Peyer's patch (tissue), 4 donors: ENCODE measurements at regions not wholly inside any gene's neighbourhood (a gene's known extent, or its start where the extent isn't known, plus 50 kb on each side); places are given as distances from the start of the nearest gene placed in this dataset.
"Not testable (repeated sequence)": the region's sequence is repeated elsewhere in the genome, so short reads cannot be mapped to it uniquely, and the experiment has no call there.

Source experiments
- DNase-seq, 3 donors: peaks; one replicate each; pipeline ENCODE4 v3.0.0-alpha.2; 2017 to 2019
- H3K27ac ChIP-seq, 4 donors: fragments of 200-600 bp; sonication (generic); one replicate each; pipeline ENCODE4 v1.5.1; 2016 to 2019
- H3K27me3 ChIP-seq, 2 donors: fragments of 200-600 bp; sonication (generic); one replicate each; pipeline ENCODE4 v1.5.1; 2019
- H3K36me3 ChIP-seq, 3 donors: fragments of 200-600 bp; sonication (generic); one replicate each; pipeline ENCODE4 v1.5.1; 2016 to 2019
- H3K4me1 ChIP-seq, 4 donors: fragments of 200-600 bp; sonication (generic); one replicate each; pipeline ENCODE4 v1.5.1; 2016 to 2019
- H3K4me3 ChIP-seq, 4 donors: fragments of 200-600 bp; sonication (generic); 1 replicate in 3 of 4; 2 replicates in 1 of 4; pipeline ENCODE4 v1.5.1; 2016 to 2019; ENCODE audit warnings: mild to moderate bottlenecking in 1 of 4
- H3K9me3 ChIP-seq, 4 donors: fragments of 200-600 bp; sonication (generic); one replicate each; pipeline ENCODE4 v1.5.1; 2016 to 2019; ENCODE audit warnings: mild to moderate bottlenecking in 1 of 4
- POLR2A ChIP-seq, 2 donors: fragments of 450-650 bp; IDR thresholded peaks; one replicate each; pipeline ENCODE4 v1.5.1; 2017; ENCODE audit warnings: antibody characterized with exemption in 2 of 2, mild to moderate bottlenecking in 2 of 2, moderate library complexity in 2 of 2
- TF ChIP-seq, protein P1 (sequence below), 6 experiments: fragments of 450-650 bp in 4 of 6; fragments of 200-600 bp in 2 of 6; sonication (generic) in 1 of 6; IDR thresholded peaks; one replicate each; pipeline ENCODE4 v1.5.1; 2017 to 2019; ENCODE audit warnings: antibody characterized with exemption in 6 of 6, mild to moderate bottlenecking in 3 of 6, moderate library complexity in 1 of 6

DNA sequence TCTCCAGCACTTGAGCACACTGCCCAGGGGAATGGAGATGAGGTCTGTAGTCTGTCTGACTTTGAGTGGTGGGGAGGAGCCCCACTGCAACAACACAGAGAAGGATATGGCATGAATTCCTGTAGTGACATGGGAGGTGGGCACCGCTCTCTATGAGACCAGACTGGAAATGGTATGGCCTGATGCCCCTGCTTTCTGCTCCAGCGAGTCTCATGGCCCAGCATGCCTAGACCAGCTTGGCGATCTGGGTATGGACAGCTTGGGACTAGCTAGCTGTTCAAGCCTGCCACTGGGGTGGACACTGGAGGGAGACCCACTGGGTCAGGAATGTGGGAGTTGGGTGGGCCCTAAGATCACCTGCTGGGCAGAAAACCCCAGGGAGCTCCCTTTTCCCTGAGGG is 477.8 kb upstream of the SEL1L start:
- H3K4me1 ChIP-seq, result no peaks in the 10 kb centered on the region
- TF ChIP-seq, protein P1, sequence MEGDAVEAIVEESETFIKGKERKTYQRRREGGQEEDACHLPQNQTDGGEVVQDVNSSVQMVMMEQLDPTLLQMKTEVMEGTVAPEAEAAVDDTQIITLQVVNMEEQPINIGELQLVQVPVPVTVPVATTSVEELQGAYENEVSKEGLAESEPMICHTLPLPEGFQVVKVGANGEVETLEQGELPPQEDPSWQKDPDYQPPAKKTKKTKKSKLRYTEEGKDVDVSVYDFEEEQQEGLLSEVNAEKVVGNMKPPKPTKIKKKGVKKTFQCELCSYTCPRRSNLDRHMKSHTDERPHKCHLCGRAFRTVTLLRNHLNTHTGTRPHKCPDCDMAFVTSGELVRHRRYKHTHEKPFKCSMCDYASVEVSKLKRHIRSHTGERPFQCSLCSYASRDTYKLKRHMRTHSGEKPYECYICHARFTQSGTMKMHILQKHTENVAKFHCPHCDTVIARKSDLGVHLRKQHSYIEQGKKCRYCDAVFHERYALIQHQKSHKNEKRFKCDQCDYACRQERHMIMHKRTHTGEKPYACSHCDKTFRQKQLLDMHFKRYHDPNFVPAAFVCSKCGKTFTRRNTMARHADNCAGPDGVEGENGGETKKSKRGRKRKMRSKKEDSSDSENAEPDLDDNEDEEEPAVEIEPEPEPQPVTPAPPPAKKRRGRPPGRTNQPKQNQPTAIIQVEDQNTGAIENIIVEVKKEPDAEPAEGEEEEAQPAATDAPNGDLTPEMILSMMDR (IDR thresholded peaks at IDR 0.05), result no peak
- TF ChIP-seq POLR2A (IDR thresholded peaks at IDR 0.05), result no peak
- H3K27ac ChIP-seq, result no peak overlapping the region
- no peak for DNase-seq
- H3K36me3 ChIP-seq, result no peaks in the 10 kb centered on the region
- H3K9me3 ChIP-seq, result peaks cover 0 to 5% (median 0%) of the 10 kb centered on the region in 4 donors
- H3K27me3 ChIP-seq, result no peaks in the 10 kb centered on the region
- H3K4me3 ChIP-seq, result no peak overlapping the region

DNA sequence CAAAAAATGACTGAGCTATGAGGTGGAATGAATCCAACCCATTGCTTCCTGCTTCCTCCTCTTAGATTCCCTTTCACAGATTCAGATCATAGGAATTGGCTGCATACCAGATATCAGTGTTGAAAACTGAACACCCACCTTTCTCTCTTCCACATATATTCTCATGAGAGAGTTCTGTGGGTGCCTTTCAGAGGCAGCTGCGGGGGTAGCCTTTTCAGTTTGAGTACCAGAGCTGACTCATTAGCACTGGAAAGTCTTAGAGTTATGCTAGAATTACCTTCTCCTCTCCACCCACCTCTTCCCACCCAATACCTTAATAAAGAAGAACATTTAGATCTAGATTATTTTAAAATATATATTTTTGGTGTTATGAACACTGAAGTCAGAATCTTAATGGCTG is 495.4 kb upstream of the SEL1L start:
- no peak for TF ChIP-seq POLR2A (IDR thresholded peaks at IDR 0.05)
- TF ChIP-seq, protein P1 (IDR thresholded peaks at IDR 0.05), result no peak

DNA sequence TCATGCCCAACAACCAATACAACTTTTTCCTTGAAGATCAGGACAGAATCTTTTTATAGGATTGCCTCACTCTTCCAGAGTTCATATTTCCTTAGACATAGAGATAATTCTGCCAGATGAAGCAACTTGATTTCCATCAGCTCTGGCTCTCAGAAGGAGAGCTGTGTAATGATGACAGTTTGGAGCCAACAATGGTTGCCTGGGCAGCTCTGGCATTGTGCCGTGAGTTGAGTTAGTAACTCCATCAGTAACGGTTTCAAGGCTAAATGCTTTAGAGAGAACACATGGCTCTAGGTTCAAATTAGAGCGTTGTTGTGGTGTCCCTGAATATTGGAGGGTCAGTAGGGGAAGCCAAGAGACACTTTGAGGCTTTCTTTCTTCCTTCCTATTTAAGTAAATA is 501.7 kb upstream of the SEL1L start:
- H3K36me3 ChIP-seq, result no peaks in the 10 kb centered on the region
- no peaks in the 10 kb centered on the region for H3K27me3 ChIP-seq
- H3K4me3 ChIP-seq, result no peak overlapping the region
- no peaks in the 10 kb centered on the region for H3K9me3 ChIP-seq
- H3K4me1 ChIP-seq, result no peaks in the 10 kb centered on the region
- H3K27ac ChIP-seq, result no peak overlapping the region
- no peak for DNase-seq
- TF ChIP-seq, protein P1 (IDR thresholded peaks at IDR 0.05), result no peak
- TF ChIP-seq POLR2A (IDR thresholded peaks at IDR 0.05), result no peak

More for the DNA sequence above, 495.4 kb upstream of the SEL1L start:
- Histone ChIP-seq H3K27ac (no peak overlapping the region), H3K4me1 (no peaks in the 10 kb centered on the region), H3K27me3 (no peaks in the 10 kb centered on the region), H3K36me3 (no peaks in the 10 kb centered on the region), H3K4me3 (no peak overlapping the region), H3K9me3 (no peaks in the 10 kb centered on the region)
- DNase-seq, result no peak

DNA sequence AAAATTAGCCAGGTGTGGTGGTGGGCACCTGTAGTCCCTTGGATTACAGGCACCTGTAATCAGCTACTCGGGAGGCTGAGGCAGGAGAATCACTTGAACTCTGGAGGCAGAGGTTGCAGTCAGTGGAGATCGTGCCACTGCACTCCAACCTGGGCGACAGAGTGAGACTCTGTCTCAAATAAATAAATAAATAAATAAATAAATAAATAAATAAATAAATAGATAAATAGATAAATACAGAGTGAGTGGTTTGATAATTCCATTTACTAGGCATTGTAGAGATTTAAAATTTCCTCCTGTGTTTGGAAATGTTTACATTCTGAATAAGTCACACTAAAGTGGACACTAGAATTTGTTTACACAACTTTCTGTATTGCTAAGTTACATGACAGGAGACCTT is 504.4 kb upstream of the SEL1L start:
- not testable (repeated sequence) for H3K36me3 ChIP-seq, H3K27me3 ChIP-seq, H3K27ac ChIP-seq, DNase-seq, H3K9me3 ChIP-seq, H3K4me3 ChIP-seq, H3K4me1 ChIP-seq

- Histone ChIP-seq H3K36me3 (no peaks in the 10 kb centered on the region), H3K4me1 (no peaks in the 10 kb centered on the region), H3K27me3 (no peaks in the 10 kb centered on the region), H3K9me3 (no peaks in the 10 kb centered on the region), H3K4me3 (no peak overlapping the region), H3K27ac (no peak overlapping the region)
- TF ChIP-seq, protein P1 (IDR thresholded peaks at IDR 0.05), result no peak
- no peak for TF ChIP-seq POLR2A (IDR thresholded peaks at IDR 0.05)
- DNase-seq, result no peak
Measured at GRCh38 chr14:82045339-82045738, 511.7 kb upstream of the SEL1L start.

DNA sequence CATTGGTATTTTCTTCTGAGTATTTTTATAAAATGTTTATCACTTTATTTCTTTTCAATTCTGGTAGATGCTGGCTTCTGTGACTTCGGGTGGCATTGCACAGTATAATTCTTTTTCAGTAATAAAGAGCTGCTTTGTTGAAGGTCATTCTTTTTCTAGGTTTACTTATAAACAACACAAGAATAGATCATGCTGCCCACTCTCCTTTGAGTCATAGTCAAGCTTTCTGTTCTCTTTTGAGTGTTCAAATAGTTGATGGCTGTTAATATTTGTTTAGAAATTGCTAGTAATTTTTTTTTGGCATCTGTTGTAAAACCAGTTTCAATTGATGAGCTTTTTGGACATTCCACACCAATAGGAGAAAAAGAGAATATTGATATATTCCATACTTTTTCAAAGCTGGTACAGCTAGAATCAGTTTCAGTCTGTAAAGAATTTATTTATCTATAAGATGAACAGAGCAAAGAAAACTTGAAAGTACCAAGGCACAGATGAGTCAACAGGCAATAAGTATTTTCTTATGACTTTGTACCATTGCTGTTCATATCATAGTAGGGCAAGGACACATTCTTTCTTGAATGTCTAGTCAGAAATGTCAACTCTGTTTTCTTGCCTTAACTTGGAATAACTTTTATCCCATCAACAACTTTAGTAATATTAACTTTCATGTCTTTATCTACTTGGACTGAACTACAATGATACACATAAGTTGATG is 513.0 kb upstream of the SEL1L start:
- Histone ChIP-seq H3K4me1 (no peaks in the 10 kb centered on the region), H3K9me3 (no peaks in the 10 kb centered on the region), H3K36me3 (no peaks in the 10 kb centered on the region), H3K27ac (no peak overlapping the region), H3K27me3 (no peaks in the 10 kb centered on the region), H3K4me3 (no peak overlapping the region)
- TF ChIP-seq, protein P1 (IDR thresholded peaks at IDR 0.05), result no peak
- no peak for TF ChIP-seq POLR2A (IDR thresholded peaks at IDR 0.05)
- no peak for DNase-seq
